GM08714 (cell line): ENCODE measurements at regions not wholly inside any gene's neighbourhood (a gene's known extent, or its start where the extent isn't known, plus 50 kb on each side); places are given as distances from the start of the nearest gene placed in this dataset.

ENCODE experiments used
- H3K4me3 ChIP-seq: fragments of 200-500 bp; sonication (Bioruptor generic); 2 replicates; pipeline ENCODE4 v1.5.1; 2014; ENCODE audit warnings: mild to moderate bottlenecking, low read length, inconsistent platforms
- ZNF274 ChIP-seq: IDR thresholded peaks from 2 replicates; pipeline ENCODE4 v1.6.1; 2012; ENCODE audit warnings: mild to moderate bottlenecking, low read depth, low read length

GRCh38 chr12:73266206-73266605 lies 994.0 kb downstream of the TRHDE start:
- H3K4me3 ChIP-seq, result no peak overlapping the region
- no peak for TF ChIP-seq ZNF274

DNA sequence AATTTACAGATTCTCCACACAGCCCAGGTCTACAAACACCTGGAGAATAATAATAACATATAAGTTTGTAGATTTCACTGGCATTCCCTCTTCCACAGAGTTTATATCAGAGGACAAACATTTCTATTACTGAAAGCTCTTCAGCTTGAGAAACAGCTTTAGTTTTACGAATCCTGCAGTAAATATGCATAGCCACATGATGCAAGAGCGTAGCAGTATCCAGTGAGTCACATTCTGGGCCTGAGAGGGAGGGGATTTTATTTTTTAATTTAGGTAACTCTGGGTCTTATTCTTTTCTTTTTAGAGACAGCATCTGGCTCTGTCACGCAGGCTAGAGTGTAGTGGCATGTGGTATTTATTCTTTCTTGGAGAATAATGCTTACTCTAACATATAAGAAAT lies 1002.8 kb downstream of the TRHDE start:
- TF ChIP-seq ZNF274, result no peak

GRCh38 chr12:73277971-73278370 lies 1005.8 kb downstream of the TRHDE start:
- no peak overlapping the region for H3K4me3 ChIP-seq
- TF ChIP-seq ZNF274, result no peak

More for the DNA sequence above, 1002.8 kb downstream of the TRHDE start:
- no peak overlapping the region for H3K4me3 ChIP-seq

- no peak overlapping the region for H3K4me3 ChIP-seq
- TF ChIP-seq ZNF274, result no peak
Measured at GRCh38 chr12:73301530-73301929, 1029.4 kb downstream of the TRHDE start.

DNA sequence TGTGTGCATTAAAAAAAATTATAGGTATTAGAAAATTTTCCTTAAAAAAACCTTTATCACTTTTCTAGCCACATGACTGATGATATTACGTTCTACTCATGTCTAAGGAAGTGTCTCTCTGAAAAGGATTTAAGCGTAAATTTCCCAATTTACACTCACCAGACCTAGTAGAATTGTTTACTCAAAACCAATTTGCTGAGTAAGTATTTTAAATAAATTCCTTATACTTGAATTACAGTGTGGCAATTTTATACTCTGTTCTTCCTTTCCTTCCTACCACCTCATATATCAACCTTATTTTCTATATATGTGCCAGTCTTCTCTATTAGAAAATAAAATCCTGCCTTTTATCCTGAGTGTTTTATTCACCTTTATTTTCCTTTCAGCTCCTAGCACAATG lies 1035.1 kb downstream of the TRHDE start:
- H3K4me3 ChIP-seq, result no peak overlapping the region
- TF ChIP-seq ZNF274, result no peak

- no peak overlapping the region for H3K4me3 ChIP-seq
- no peak for TF ChIP-seq ZNF274
Measured at GRCh38 chr12:73308079-73308478, 1035.9 kb downstream of the TRHDE start.

DNA sequence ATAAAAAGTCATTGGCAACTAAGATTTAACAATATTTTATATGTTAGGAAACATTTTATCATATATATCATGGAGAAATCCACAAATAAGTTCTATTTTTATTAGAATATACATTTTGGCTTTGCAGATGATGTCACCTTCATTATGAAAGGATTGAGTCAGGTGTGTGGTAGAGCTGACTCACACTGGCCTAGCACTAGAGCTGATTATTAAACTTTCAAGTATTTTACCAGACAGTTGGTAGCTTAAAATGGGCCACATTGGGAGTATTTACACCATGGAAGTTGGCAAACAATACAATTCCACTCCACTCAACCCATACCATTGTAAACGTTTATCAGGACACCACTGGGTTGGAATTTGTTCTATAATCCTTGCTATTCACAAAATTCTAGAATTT lies 1036.6 kb downstream of the TRHDE start:
- TF ChIP-seq ZNF274, result no peak
- H3K4me3 ChIP-seq, result no peak overlapping the region

DNA sequence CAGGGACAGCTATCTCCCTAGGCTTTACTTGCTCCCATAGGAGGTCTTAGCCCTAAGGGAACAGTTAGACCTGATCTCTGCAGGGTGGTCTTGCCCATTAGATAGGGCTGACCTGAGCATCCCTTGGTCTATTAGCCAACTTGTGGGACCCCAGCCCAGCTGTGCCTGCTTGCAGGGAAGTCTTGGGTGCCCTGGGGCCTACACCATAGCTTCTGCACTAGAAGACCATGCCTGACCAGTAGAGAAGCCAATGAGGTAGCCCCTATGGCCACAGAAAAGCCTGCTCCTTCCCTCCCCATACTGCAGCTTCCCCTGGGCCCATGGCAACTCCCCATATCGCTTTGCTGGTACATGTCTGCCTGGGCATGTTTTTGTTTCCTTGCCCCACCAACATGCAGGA lies 1049.1 kb downstream of the TRHDE start:
- TF ChIP-seq ZNF274, result no peak
- no peak overlapping the region for H3K4me3 ChIP-seq

DNA sequence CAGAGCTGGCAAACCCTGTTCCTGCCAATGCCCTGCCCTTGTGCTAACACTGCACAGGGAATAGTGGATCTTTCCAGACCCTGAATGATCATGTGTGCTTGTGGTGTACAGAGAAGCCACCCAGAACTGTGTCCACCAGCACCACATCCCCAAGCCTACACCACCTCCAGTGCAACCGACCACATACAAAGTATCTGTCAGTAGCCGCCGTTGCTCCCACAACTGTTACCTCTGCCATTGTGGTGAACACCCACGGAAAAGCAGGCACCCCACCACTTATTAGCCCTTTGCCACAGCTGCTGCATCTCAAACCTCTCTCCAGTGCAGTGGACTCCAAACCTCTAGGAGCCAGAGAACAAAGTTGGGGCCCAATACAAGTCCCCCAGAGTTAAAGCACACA lies 1049.6 kb downstream of the TRHDE start:
- no peak overlapping the region for H3K4me3 ChIP-seq
- no peak for TF ChIP-seq ZNF274

- no peak for TF ChIP-seq ZNF274
- no peak overlapping the region for H3K4me3 ChIP-seq
Measured at GRCh38 chr12:73330584-73331351, 1058.6 kb downstream of the TRHDE start.

GRCh38 chr12:73341559-73342247 lies 1069.5 kb downstream of the TRHDE start:
- no peak overlapping the region for H3K4me3 ChIP-seq
- TF ChIP-seq ZNF274, result no peak

DNA sequence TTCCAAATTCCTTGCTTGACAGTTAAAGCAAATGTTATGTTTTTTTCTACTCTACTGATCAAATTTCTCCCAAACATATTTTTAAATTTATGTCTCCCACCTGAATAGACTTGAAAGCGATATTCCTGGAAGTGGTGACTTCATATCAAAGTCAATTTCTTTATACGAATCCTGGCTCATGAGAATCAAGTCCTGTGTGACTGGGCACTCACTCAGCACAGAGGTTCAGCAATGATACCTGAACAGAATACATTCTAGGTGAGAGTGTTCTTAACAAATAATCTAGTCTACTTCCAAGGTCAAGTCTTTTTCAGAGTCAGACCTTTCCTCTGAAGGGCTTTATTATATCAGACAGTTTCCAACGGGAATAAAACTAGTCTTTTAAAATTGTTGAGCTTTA lies 1070.6 kb downstream of the TRHDE start:
- no peak overlapping the region for H3K4me3 ChIP-seq
- no peak for TF ChIP-seq ZNF274

GRCh38 chr12:73352826-73353225 lies 1080.7 kb downstream of the TRHDE start:
- no peak overlapping the region for H3K4me3 ChIP-seq
- TF ChIP-seq ZNF274, result no peak

GRCh38 chr12:73361156-73361863 lies 1089.1 kb downstream of the TRHDE start:
- H3K4me3 ChIP-seq, result no peak overlapping the region

GRCh38 chr12:73361864-73362230 lies 1089.7 kb downstream of the TRHDE start:
- no peak overlapping the region for H3K4me3 ChIP-seq
- no peak for TF ChIP-seq ZNF274

More at GRCh38 chr12:73361156-73361863, 1089.1 kb downstream of the TRHDE start:
- no peak for TF ChIP-seq ZNF274
